SK-N-MC (cell line): ENCODE measurements at regions not wholly inside any gene's neighbourhood (a gene's known extent, or its start where the extent isn't known, plus 50 kb on each side); places are given as distances from the start of the nearest gene placed in this dataset.
"Not testable (repeated sequence)": the region's sequence is repeated elsewhere in the genome, so short reads cannot be mapped to it uniquely, and the experiment has no call there.

Experiments
- EZH2 ChIP-seq: fragments of 200-600 bp; sonication (generic); IDR thresholded peaks from one replicate; pipeline ENCODE4 v1.6.1; 2017; ENCODE audit warnings: antibody characterized with exemption
- POLR2AphosphoS5 ChIP-seq: IDR thresholded peaks from 2 replicates; pipeline ENCODE4 v1.6.1; 2012; ENCODE audit warnings: mild to moderate bottlenecking, low read depth, low read length, borderline replicate concordance

DNA sequence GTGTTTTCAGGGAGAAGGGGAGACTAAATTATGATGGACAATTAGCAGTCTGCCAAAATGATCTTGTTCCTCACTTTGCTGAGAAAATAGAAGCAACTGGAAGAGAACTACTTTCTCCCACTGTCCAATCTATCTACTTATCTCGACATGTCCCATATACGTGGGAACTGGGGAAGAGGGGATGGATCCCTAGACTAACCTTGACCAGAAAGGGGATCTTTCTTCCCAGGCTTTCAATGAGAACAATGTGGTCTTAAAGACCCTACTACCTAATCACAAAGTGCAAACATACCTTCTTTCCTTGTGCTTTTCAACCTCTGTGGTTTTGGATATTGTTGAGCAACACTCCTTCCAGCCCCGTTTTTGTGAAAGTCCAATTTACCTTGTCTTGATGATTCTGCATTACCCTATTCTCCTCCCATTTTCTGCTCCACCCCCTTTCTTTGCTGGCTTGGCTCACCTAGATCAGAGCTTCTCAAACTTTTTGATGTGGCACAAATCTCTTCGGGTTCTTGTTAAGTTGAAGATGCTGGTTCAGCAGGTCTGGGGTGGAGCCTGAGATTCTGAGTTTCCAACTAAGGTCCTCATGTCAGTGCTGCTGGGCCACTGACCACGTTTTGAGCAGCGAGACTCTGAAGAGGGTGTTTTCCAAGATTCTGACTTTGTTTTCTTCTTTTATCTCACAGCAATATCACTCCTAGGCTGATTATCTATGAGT lies 61.4 kb upstream of the AGTPBP1 start:
- TF ChIP-seq EZH2, POLR2AphosphoS5: not testable (repeated sequence)
